Thyroid gland (tissue), 4 donors: ENCODE measurements at regions not wholly inside any gene's neighbourhood (a gene's known extent, or its start where the extent isn't known, plus 50 kb on each side); places are given as distances from the start of the nearest gene placed in this dataset.

ENCODE experiments used
- POLR2A ChIP-seq, 2 donors: fragments of 450-650 bp; IDR thresholded peaks; one replicate each; pipeline ENCODE4 v1.6.1; 2017; ENCODE audit warnings: antibody characterized with exemption in 2 of 2, mild to moderate bottlenecking in 2 of 2, moderate library complexity in 1 of 2
- TF ChIP-seq, protein P1 (sequence below), 6 experiments: fragments of 200-600 bp in 3 of 6; fragments of 450-650 bp in 3 of 6; sonication (generic) in 3 of 6; IDR thresholded peaks; one replicate each; pipeline ENCODE4 v1.5.1; 2016 to 2019; ENCODE audit warnings: antibody characterized with exemption in 6 of 6, mild to moderate bottlenecking in 2 of 6, inconsistent platforms in 1 of 6, moderate library complexity in 1 of 6

DNA sequence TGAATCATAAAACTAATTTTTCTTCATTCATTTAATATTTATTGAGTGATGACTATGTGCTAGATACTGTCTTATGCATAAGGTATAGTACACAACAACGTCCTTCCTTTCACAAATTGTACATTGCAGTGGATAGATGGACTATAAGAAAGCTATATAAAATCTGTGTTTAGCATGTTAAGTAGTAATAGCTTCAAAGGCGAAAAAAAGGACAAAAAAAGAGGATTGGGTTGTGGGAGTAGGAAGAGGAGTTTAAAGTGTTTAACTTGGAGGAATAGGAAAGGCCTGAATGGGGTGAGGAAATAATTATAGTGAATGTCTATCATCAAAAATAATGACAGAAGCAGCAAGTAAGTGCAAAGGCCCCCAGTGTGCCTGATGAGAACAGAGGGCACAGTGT, 565.4 kb upstream of the LUZP2 start:
- TF ChIP-seq, protein P1, sequence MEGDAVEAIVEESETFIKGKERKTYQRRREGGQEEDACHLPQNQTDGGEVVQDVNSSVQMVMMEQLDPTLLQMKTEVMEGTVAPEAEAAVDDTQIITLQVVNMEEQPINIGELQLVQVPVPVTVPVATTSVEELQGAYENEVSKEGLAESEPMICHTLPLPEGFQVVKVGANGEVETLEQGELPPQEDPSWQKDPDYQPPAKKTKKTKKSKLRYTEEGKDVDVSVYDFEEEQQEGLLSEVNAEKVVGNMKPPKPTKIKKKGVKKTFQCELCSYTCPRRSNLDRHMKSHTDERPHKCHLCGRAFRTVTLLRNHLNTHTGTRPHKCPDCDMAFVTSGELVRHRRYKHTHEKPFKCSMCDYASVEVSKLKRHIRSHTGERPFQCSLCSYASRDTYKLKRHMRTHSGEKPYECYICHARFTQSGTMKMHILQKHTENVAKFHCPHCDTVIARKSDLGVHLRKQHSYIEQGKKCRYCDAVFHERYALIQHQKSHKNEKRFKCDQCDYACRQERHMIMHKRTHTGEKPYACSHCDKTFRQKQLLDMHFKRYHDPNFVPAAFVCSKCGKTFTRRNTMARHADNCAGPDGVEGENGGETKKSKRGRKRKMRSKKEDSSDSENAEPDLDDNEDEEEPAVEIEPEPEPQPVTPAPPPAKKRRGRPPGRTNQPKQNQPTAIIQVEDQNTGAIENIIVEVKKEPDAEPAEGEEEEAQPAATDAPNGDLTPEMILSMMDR (IDR thresholded peaks at IDR 0.05) = no peak
- TF ChIP-seq POLR2A (IDR thresholded peaks at IDR 0.05) = no peak
